ENCODE measurements at regions not wholly inside any gene's neighbourhood (a gene's known extent, or its start where the extent isn't known, plus 50 kb on each side); places are given as distances from the start of the nearest gene placed in this dataset.

- peaks cover 0 to 6% of the 10 kb centered on the region in 2 donors for H3K27me3 Mint-ChIP-seq
- POLR2A ChIA-PET = no interaction called here
Measured at GRCh38 chr1:218531936-218532335, 186.8 kb downstream of the TGFB2 start.

GRCh38 chr1:218536296-218536986 is 191.3 kb downstream of the TGFB2 start:
- no peaks in the 10 kb centered on the region for H3K4me1 ChIP-seq (ENCODE audit: insufficient read depth, low read length)
- no peaks in the 10 kb centered on the region for H3K36me3 ChIP-seq (ENCODE audit: insufficient read depth, low read length)
- Mint-ChIP-seq H3K4me3 (no peak overlapping the region), H3K9me3 (peaks cover 0 to 5% (median 0%) of the 10 kb centered on the region in 5 donors), H3K27me3 (peaks cover 0 to 6% of the 10 kb centered on the region in 2 donors), H3K4me1 (no peaks in the 10 kb centered on the region), H3K36me3 (no peaks in the 10 kb centered on the region), H3K27ac (no peak overlapping the region)
- no peaks in the 10 kb centered on the region for H3K27me3 ChIP-seq (ENCODE audit: insufficient read depth, low read length, poor library complexity, severe bottlenecking)
- no peaks in the 10 kb centered on the region for H3K9me3 ChIP-seq (ENCODE audit: low read length)
- no peak overlapping the region for H3K27ac ChIP-seq (ENCODE audit: low read depth, low read length)
- ChIA-PET POLR2A (no interaction called here), CTCF (no interaction called here)
- no peak for DNase-seq
- no peak overlapping the region for H3K4me3 ChIP-seq (ENCODE audit: low read length)

More at GRCh38 chr1:218531936-218532335, 186.8 kb downstream of the TGFB2 start:
- CTCF ChIA-PET = no interaction called here
- Histone ChIP-seq H3K9me3 (ENCODE audit: low read length) (no peaks in the 10 kb centered on the region), H3K4me3 (ENCODE audit: low read length) (no peak overlapping the region), H3K4me1 (ENCODE audit: insufficient read depth, low read length) (no peaks in the 10 kb centered on the region), H3K27me3 (ENCODE audit: insufficient read depth, low read length, poor library complexity, severe bottlenecking) (no peaks in the 10 kb centered on the region), H3K36me3 (ENCODE audit: insufficient read depth, low read length) (no peaks in the 10 kb centered on the region), H3K27ac (ENCODE audit: low read depth, low read length) (no peak overlapping the region)
- Mint-ChIP-seq H3K9me3 (peaks cover 0 to 5% (median 0%) of the 10 kb centered on the region in 5 donors), H3K27ac (no peak overlapping the region), H3K4me3 (no peak overlapping the region), H3K4me1 (no peaks in the 10 kb centered on the region), H3K36me3 (no peaks in the 10 kb centered on the region)
- no peak for DNase-seq

GRCh38 chr1:218537122-218537913 is 192.2 kb downstream of the TGFB2 start:
- H3K27me3 ChIP-seq (ENCODE audit: insufficient read depth, low read length, poor library complexity, severe bottlenecking) = no peaks in the 10 kb centered on the region
- Mint-ChIP-seq H3K9me3 (peaks cover 0 to 5% (median 0%) of the 10 kb centered on the region in 5 donors), H3K36me3 (no peaks in the 10 kb centered on the region), H3K4me1 (no peaks in the 10 kb centered on the region), H3K4me3 (no peak overlapping the region), H3K27me3 (peaks cover 0 to 6% of the 10 kb centered on the region in 2 donors), H3K27ac (no peak overlapping the region)
- ChIA-PET CTCF (no interaction called here), POLR2A (no interaction called here)
- H3K27ac ChIP-seq (ENCODE audit: low read depth, low read length) = no peak overlapping the region
- no peak overlapping the region for H3K4me3 ChIP-seq (ENCODE audit: low read length)
- DNase-seq = no peak
- H3K4me1 ChIP-seq (ENCODE audit: insufficient read depth, low read length) = no peaks in the 10 kb centered on the region
- no peaks in the 10 kb centered on the region for H3K36me3 ChIP-seq (ENCODE audit: insufficient read depth, low read length)
- no peaks in the 10 kb centered on the region for H3K9me3 ChIP-seq (ENCODE audit: low read length)

- no peaks in the 10 kb centered on the region for H3K4me1 ChIP-seq (ENCODE audit: insufficient read depth, low read length)
- H3K9me3 ChIP-seq (ENCODE audit: low read length) = no peaks in the 10 kb centered on the region
- no peak for DNase-seq
- no peak overlapping the region for H3K4me3 Mint-ChIP-seq
- no peaks in the 10 kb centered on the region for H3K27me3 ChIP-seq (ENCODE audit: insufficient read depth, low read length, poor library complexity, severe bottlenecking)
- H3K9me3 Mint-ChIP-seq = peaks cover 0 to 4% (median 0%) of the 10 kb centered on the region in 5 donors
- H3K36me3 Mint-ChIP-seq = no peaks in the 10 kb centered on the region
- H3K27me3 Mint-ChIP-seq = peaks cover 0 to 4% of the 10 kb centered on the region in 2 donors
- no peaks in the 10 kb centered on the region for H3K4me1 Mint-ChIP-seq
- H3K27ac Mint-ChIP-seq = no peak overlapping the region
- ChIA-PET CTCF (no interaction called here), POLR2A (no interaction called here)
- no peak overlapping the region for H3K4me3 ChIP-seq (ENCODE audit: low read length)
- H3K27ac ChIP-seq (ENCODE audit: low read depth, low read length) = no peak overlapping the region
- no peaks in the 10 kb centered on the region for H3K36me3 ChIP-seq (ENCODE audit: insufficient read depth, low read length)
Measured at GRCh38 chr1:218538341-218538740, 193.2 kb downstream of the TGFB2 start.

- Mint-ChIP-seq H3K4me1 (no peaks in the 10 kb centered on the region), H3K4me3 (no peak overlapping the region), H3K27me3 (no peaks in the 10 kb centered on the region), H3K27ac (no peak overlapping the region), H3K9me3 (peaks cover 0 to 3% (median 0%) of the 10 kb centered on the region in 5 donors), H3K36me3 (no peaks in the 10 kb centered on the region)
- no peak for DNase-seq
- Histone ChIP-seq H3K4me1 (ENCODE audit: insufficient read depth, low read length) (no peaks in the 10 kb centered on the region), H3K9me3 (ENCODE audit: low read length) (no peaks in the 10 kb centered on the region), H3K4me3 (ENCODE audit: low read length) (no peak overlapping the region), H3K36me3 (ENCODE audit: insufficient read depth, low read length) (no peaks in the 10 kb centered on the region), H3K27me3 (ENCODE audit: insufficient read depth, low read length, poor library complexity, severe bottlenecking) (no peaks in the 10 kb centered on the region), H3K27ac (ENCODE audit: low read depth, low read length) (no peak overlapping the region)
- POLR2A ChIA-PET = no interaction called here
- CTCF ChIA-PET = no interaction called here
Measured at GRCh38 chr1:218546314-218546713, 201.2 kb downstream of the TGFB2 start.

- CTCF ChIA-PET = no interaction called here
Measured at GRCh38 chr1:218547957-218548730, 203.0 kb downstream of the TGFB2 start.

GRCh38 chr1:218548764-218549163 is 203.6 kb downstream of the TGFB2 start:
- no peaks in the 10 kb centered on the region for H3K27me3 Mint-ChIP-seq
- no peaks in the 10 kb centered on the region for H3K36me3 Mint-ChIP-seq
- Histone ChIP-seq H3K4me1 (ENCODE audit: insufficient read depth, low read length) (no peaks in the 10 kb centered on the region), H3K9me3 (ENCODE audit: low read length) (no peaks in the 10 kb centered on the region), H3K4me3 (ENCODE audit: low read length) (no peak overlapping the region), H3K27ac (ENCODE audit: low read depth, low read length) (no peak overlapping the region), H3K36me3 (ENCODE audit: insufficient read depth, low read length) (no peaks in the 10 kb centered on the region), H3K27me3 (ENCODE audit: insufficient read depth, low read length, poor library complexity, severe bottlenecking) (no peaks in the 10 kb centered on the region)
- no peaks in the 10 kb centered on the region for H3K4me1 Mint-ChIP-seq
- H3K9me3 Mint-ChIP-seq = peaks cover 0 to 3% (median 0%) of the 10 kb centered on the region in 5 donors
- DNase-seq = no peak
- H3K4me3 Mint-ChIP-seq = no peak overlapping the region
- ChIA-PET POLR2A (no interaction called here), CTCF (no interaction called here)
- H3K27ac Mint-ChIP-seq = no peak overlapping the region

More at GRCh38 chr1:218547957-218548730, 203.0 kb downstream of the TGFB2 start:
- Mint-ChIP-seq H3K4me1 (no peaks in the 10 kb centered on the region), H3K4me3 (no peak overlapping the region), H3K27ac (no peak overlapping the region), H3K36me3 (no peaks in the 10 kb centered on the region), H3K27me3 (no peaks in the 10 kb centered on the region), H3K9me3 (peaks cover 0 to 3% (median 0%) of the 10 kb centered on the region in 5 donors)
- Histone ChIP-seq H3K27ac (ENCODE audit: low read depth, low read length) (no peak overlapping the region), H3K9me3 (ENCODE audit: low read length) (no peaks in the 10 kb centered on the region), H3K4me1 (ENCODE audit: insufficient read depth, low read length) (no peaks in the 10 kb centered on the region), H3K27me3 (ENCODE audit: insufficient read depth, low read length, poor library complexity, severe bottlenecking) (no peaks in the 10 kb centered on the region), H3K4me3 (ENCODE audit: low read length) (no peak overlapping the region), H3K36me3 (ENCODE audit: insufficient read depth, low read length) (no peaks in the 10 kb centered on the region)
- POLR2A ChIA-PET = no interaction called here
- DNase-seq = no peak

- no peaks in the 10 kb centered on the region for H3K36me3 Mint-ChIP-seq
- DNase-seq = no peak
- H3K4me3 Mint-ChIP-seq = no peak overlapping the region
- H3K4me1 Mint-ChIP-seq = no peaks in the 10 kb centered on the region
- H3K4me1 ChIP-seq (ENCODE audit: insufficient read depth, low read length) = no peaks in the 10 kb centered on the region
- H3K27ac ChIP-seq (ENCODE audit: low read depth, low read length) = no peak overlapping the region
- no peaks in the 10 kb centered on the region for H3K9me3 ChIP-seq (ENCODE audit: low read length)
- H3K27ac Mint-ChIP-seq = no peak overlapping the region
- no peaks in the 10 kb centered on the region for H3K36me3 ChIP-seq (ENCODE audit: insufficient read depth, low read length)
- H3K27me3 Mint-ChIP-seq = no peaks in the 10 kb centered on the region
- H3K9me3 Mint-ChIP-seq = peaks cover 2 to 5% (median 3%) of the 10 kb centered on the region in 5 donors
- no peak overlapping the region for H3K4me3 ChIP-seq (ENCODE audit: low read length)
- ChIA-PET CTCF (no interaction called here), POLR2A (no interaction called here)
- no peaks in the 10 kb centered on the region for H3K27me3 ChIP-seq (ENCODE audit: insufficient read depth, low read length, poor library complexity, severe bottlenecking)
Measured at GRCh38 chr1:218553197-218553596, 208.1 kb downstream of the TGFB2 start.
